Keratinocyte (primary cell): ENCODE measurements at regions not wholly inside any gene's neighbourhood (a gene's known extent, or its start where the extent isn't known, plus 50 kb on each side); places are given as distances from the start of the nearest gene placed in this dataset.

ENCODE experiments used
- DNase-seq: peaks from one replicate; pipeline ENCODE4 v3.0.0-alpha.2; 2011; ENCODE audit warnings: low read depth, missing footprints, low spot score
- FAIRE-seq: peaks from 2 replicates; lab custom pipeline; 2011; peaks lifted over from hg19 to GRCh38; lab: Jason Lieb, UNC
- H2AFZ ChIP-seq: 2 replicates; pipeline ENCODE4 v1.6.0; 2012; ENCODE audit warnings: low read length, control low read depth, inconsistent platforms; ENCODE audit not compliant: control insufficient read depth
- H3K27ac ChIP-seq: 2 replicates; pipeline ENCODE4 v1.5.1; 2011; ENCODE audit warnings: low read length; ENCODE audit not compliant: control insufficient read depth, insufficient read depth
- H3K27me3 ChIP-seq: 3 replicates; pipeline ENCODE4 v1.6.0; 2011; ENCODE audit warnings: low read length; ENCODE audit not compliant: control insufficient read depth, insufficient read depth; ENCODE audit errors: extremely low read depth
- H3K36me3 ChIP-seq, 2 experiments: 2 replicates in 1 of 2; 3 replicates in 1 of 2; pipeline ENCODE4 v1.5.1; 2011; ENCODE audit warnings: low read length in 2 of 2, mild to moderate bottlenecking in 1 of 2; ENCODE audit not compliant: control insufficient read depth in 2 of 2, insufficient read depth in 2 of 2; ENCODE audit errors: extremely low read depth in 1 of 2
- H3K4me1 ChIP-seq: 3 replicates; pipeline ENCODE4 v1.5.1; 2011; ENCODE audit warnings: low read length; ENCODE audit not compliant: control insufficient read depth, insufficient read depth; ENCODE audit errors: extremely low read depth
- H3K4me2 ChIP-seq: 3 replicates; pipeline ENCODE4 v1.6.0; 2011; ENCODE audit warnings: low read depth, low read length; ENCODE audit not compliant: control insufficient read depth, insufficient read depth; ENCODE audit errors: extremely low read depth
- H3K4me3 ChIP-seq, 3 experiments: fragments of 200-600 bp in 1 of 3; sonication (generic) in 1 of 3; 2 replicates in 2 of 3; 3 replicates in 1 of 3; pipeline ENCODE4 v1.5.1; 2011 to 2016; ENCODE audit warnings: low read length in 3 of 3, mild to moderate bottlenecking in 3 of 3, control low read depth in 2 of 3, inconsistent platforms in 1 of 3, low read depth in 1 of 3, mixed read lengths in 1 of 3, mixed run types in 1 of 3, moderate library complexity in 1 of 3; ENCODE audit not compliant: control insufficient read depth in 2 of 3, insufficient read depth in 2 of 3; ENCODE audit errors: extremely low read depth in 1 of 3
- H3K79me2 ChIP-seq: 2 replicates; pipeline ENCODE4 v1.6.0; 2012; ENCODE audit warnings: low read length; ENCODE audit not compliant: control insufficient read depth, insufficient read depth
- H3K9ac ChIP-seq: 3 replicates; pipeline ENCODE4 v1.6.0; 2011; ENCODE audit warnings: low read length; ENCODE audit not compliant: control insufficient read depth, insufficient read depth; ENCODE audit errors: extremely low read depth
- H3K9me1 ChIP-seq: 3 replicates; pipeline ENCODE4 v1.6.0; 2011; ENCODE audit warnings: low read length; ENCODE audit not compliant: control insufficient read depth, insufficient read depth; ENCODE audit errors: extremely low read depth
- H3K9me3 ChIP-seq: 2 replicates; pipeline ENCODE4 v1.5.1; 2012; ENCODE audit warnings: low read depth, low read length; ENCODE audit not compliant: control insufficient read depth
- H4K20me1 ChIP-seq: 3 replicates; pipeline ENCODE4 v1.6.0; 2011; ENCODE audit warnings: low read length; ENCODE audit not compliant: control insufficient read depth, insufficient read depth; ENCODE audit errors: extremely low read depth
- CTCF ChIP-seq, 3 experiments: IDR thresholded peaks in 1 of 3; conservative IDR thresholded peaks in 1 of 3; optimal IDR thresholded peaks in 1 of 3; 2 replicates in 2 of 3; 3 replicates in 1 of 3; pipeline versions ENCODE3 to v1.5.1; 2011; ENCODE audit warnings: low read length in 3 of 3, mild to moderate bottlenecking in 3 of 3, moderate library complexity in 2 of 3, control low read depth in 1 of 3, inconsistent platforms in 1 of 3; ENCODE audit not compliant: insufficient read depth in 2 of 3; ENCODE audit errors: extremely low read depth in 1 of 3
- EZH2 ChIP-seq: IDR thresholded peaks from one replicate; pipeline ENCODE4 v1.6.1; 2012; ENCODE audit warnings: inconsistent platforms, mild to moderate bottlenecking, low read length, moderate library complexity
- dilution Hi-C: fragments of 300-500 bp; cut with MboI; formaldehyde crosslinking; loops from one replicate; pipeline ENCODE4 v1.7.0; 2020; ENCODE audit warnings: low sequenced_read_pairs; ENCODE audit not compliant: extremely low pct_ligation_motif_present

DNA sequence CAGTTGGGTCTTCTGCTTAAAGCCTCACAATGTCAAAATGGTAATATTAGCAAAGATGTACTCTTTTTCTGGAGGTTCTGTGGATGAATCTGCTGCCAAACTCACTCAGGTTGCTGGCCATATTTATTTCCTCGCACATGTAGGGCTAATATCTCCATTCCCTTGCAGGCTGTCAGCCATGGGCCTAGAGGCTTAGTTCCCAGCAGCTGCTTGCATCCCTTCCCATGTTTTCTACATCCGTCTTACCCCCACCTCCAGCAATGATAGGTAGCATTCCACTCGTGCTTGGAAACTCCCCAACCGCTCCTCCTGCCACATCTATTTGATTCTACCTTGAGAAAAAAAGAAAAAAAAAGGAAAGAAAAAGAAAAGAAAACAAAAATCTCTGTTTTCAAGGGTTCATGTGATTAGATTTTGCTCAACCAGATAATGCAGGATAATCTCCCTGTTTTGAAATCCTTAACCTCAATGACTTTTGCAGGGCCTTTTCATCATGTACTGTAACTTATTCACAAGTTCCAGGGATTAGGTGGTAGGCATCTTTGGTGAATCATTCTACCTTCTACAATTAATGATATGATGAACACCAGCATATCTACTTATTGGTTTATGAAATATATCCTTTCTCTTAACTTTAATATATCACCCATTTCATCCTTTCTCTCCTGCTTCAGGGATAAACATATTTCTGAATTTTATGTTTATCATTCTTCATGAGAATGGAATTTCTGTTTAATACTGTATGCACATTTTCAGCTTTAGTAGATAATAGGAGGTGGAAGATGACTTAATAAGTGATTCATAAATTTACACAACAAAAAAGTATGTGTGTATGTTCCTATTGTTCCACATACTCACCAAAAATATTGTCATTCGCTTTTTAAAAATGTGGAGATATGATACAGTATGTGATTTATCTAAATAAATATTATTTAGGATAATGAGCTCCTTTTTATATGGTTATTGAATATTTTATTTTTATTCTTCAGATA lies 931.9 kb downstream of the SLITRK5 start:
- H3K9me3 ChIP-seq, result no peaks in the 10 kb centered on the region
- no peaks in the 10 kb centered on the region for H4K20me1 ChIP-seq
- no peak overlapping the region for H2AFZ ChIP-seq
- no peaks in the 10 kb centered on the region for H3K79me2 ChIP-seq
- H3K4me3 ChIP-seq, result no peak overlapping the region
- H3K27me3 ChIP-seq, result no peaks in the 10 kb centered on the region
- H3K9me1 ChIP-seq, result no peaks in the 10 kb centered on the region
- FAIRE-seq, result no peak
- dilution Hi-C loops, result no loop called here
- H3K9ac ChIP-seq, result no peak overlapping the region
- H3K36me3 ChIP-seq, result no peaks in the 10 kb centered on the region
- peaks cover 10% of the 10 kb centered on the region for H3K4me1 ChIP-seq
- TF ChIP-seq EZH2 (no peak), CTCF (optimal IDR thresholded peaks at IDR 0.05 in 1 of 3, IDR thresholded peaks at IDR 0.05 in 1 of 3, conservative IDR thresholded peaks at IDR 0.05 in 1 of 3; ENCODE audit: extremely low read depth in 1 of 3, insufficient read depth in 2 of 3, low read length in 3 of 3) (no peak)
- no peak for DNase-seq
- no peak overlapping the region for H3K4me2 ChIP-seq
- no peak overlapping the region for H3K27ac ChIP-seq

- DNase-seq, result no peak
- peaks cover 2% of the 10 kb centered on the region for H3K9me3 ChIP-seq
- FAIRE-seq, result no peak
- no peaks in the 10 kb centered on the region for H3K9me1 ChIP-seq
- no peaks in the 10 kb centered on the region for H3K79me2 ChIP-seq
- dilution Hi-C loops, result no loop called here
- H3K27me3 ChIP-seq, result no peaks in the 10 kb centered on the region
- no peak overlapping the region for H3K4me3 ChIP-seq
- H4K20me1 ChIP-seq, result no peaks in the 10 kb centered on the region
- H2AFZ ChIP-seq, result no peak overlapping the region
- H3K4me2 ChIP-seq, result no peak overlapping the region
- no peak for TF ChIP-seq EZH2
- TF ChIP-seq CTCF (optimal IDR thresholded peaks at IDR 0.05 in 1 of 3, IDR thresholded peaks at IDR 0.05 in 1 of 3, conservative IDR thresholded peaks at IDR 0.05 in 1 of 3; ENCODE audit: extremely low read depth in 1 of 3, insufficient read depth in 2 of 3, low read length in 3 of 3), result no peak
- H3K9ac ChIP-seq, result no peak overlapping the region
- peaks cover 2% of the 10 kb centered on the region for H3K4me1 ChIP-seq
- no peaks in the 10 kb centered on the region for H3K36me3 ChIP-seq
- no peak overlapping the region for H3K27ac ChIP-seq
These were observed 946.0 kb downstream of the SLITRK5 start for GRCh38 chr13:88617176-88617575.
